ENCODE measurements at regions not wholly inside any gene's neighbourhood (a gene's known extent, or its start where the extent isn't known, plus 50 kb on each side); places are given as distances from the start of the nearest gene placed in this dataset.
"Not testable (repeated sequence)": the region's sequence is repeated elsewhere in the genome, so short reads cannot be mapped to it uniquely, and the experiment has no call there.

GRCh38 chr4:91990726-91991125, 313.0 kb upstream of the GRID2 start:
- Histone ChIP-seq H3K36me3 (no peaks in the 10 kb centered on the region), H3K4me1 (no peaks in the 10 kb centered on the region), H3K27me3 (no peaks in the 10 kb centered on the region), H3K9me3 (no peaks in the 10 kb centered on the region), H3K4me3 (ENCODE audit: low read depth, low read length) (no peak overlapping the region)
- TF ChIP-seq CTCF (IDR thresholded peaks at IDR 0.05; ENCODE audit: low read depth, low read length) = no peak
- no peak for DNase-seq

- TF ChIP-seq CTCF (IDR thresholded peaks at IDR 0.05; ENCODE audit: low read depth, low read length) = no peak
- no peaks in the 10 kb centered on the region for H3K4me1 ChIP-seq
- no peaks in the 10 kb centered on the region for H3K27me3 ChIP-seq
- DNase-seq = no peak
- H3K9me3 ChIP-seq = no peaks in the 10 kb centered on the region
- H3K4me3 ChIP-seq (ENCODE audit: low read depth, low read length) = no peak overlapping the region
- no peaks in the 10 kb centered on the region for H3K36me3 ChIP-seq
Observed at GRCh38 chr4:91997045-91997444, 306.7 kb upstream of the GRID2 start.

GRCh38 chr4:92012899-92013867, 290.6 kb upstream of the GRID2 start:
- DNase-seq = no peak
- Histone ChIP-seq H3K27me3 (no peaks in the 10 kb centered on the region), H3K4me3 (ENCODE audit: low read depth, low read length) (no peak overlapping the region), H3K9me3 (no peaks in the 10 kb centered on the region), H3K4me1 (no peaks in the 10 kb centered on the region), H3K36me3 (no peaks in the 10 kb centered on the region)
- TF ChIP-seq CTCF (IDR thresholded peaks at IDR 0.05; ENCODE audit: low read depth, low read length) = no peak

- no peaks in the 10 kb centered on the region for H3K27me3 ChIP-seq
- TF ChIP-seq CTCF (IDR thresholded peaks at IDR 0.05; ENCODE audit: low read depth, low read length) = no peak
- no peaks in the 10 kb centered on the region for H3K4me1 ChIP-seq
- H3K9me3 ChIP-seq = no peaks in the 10 kb centered on the region
- no peak overlapping the region for H3K4me3 ChIP-seq (ENCODE audit: low read depth, low read length)
- DNase-seq = no peak
- no peaks in the 10 kb centered on the region for H3K36me3 ChIP-seq
Observed at GRCh38 chr4:92014067-92014466, 289.7 kb upstream of the GRID2 start.

GRCh38 chr4:92021203-92021602, 282.6 kb upstream of the GRID2 start:
- H3K9me3 ChIP-seq = no peaks in the 10 kb centered on the region
- no peak overlapping the region for H3K4me3 ChIP-seq (ENCODE audit: low read depth, low read length)
- no peaks in the 10 kb centered on the region for H3K27me3 ChIP-seq
- H3K4me1 ChIP-seq = no peaks in the 10 kb centered on the region
- TF ChIP-seq CTCF (IDR thresholded peaks at IDR 0.05; ENCODE audit: low read depth, low read length) = no peak
- no peak for DNase-seq
- no peaks in the 10 kb centered on the region for H3K36me3 ChIP-seq

GRCh38 chr4:92021788-92022187, 282.0 kb upstream of the GRID2 start:
- no peak for TF ChIP-seq CTCF (IDR thresholded peaks at IDR 0.05; ENCODE audit: low read depth, low read length)
- Histone ChIP-seq H3K4me3 (ENCODE audit: low read depth, low read length) (no peak overlapping the region), H3K9me3 (no peaks in the 10 kb centered on the region), H3K27me3 (no peaks in the 10 kb centered on the region), H3K36me3 (no peaks in the 10 kb centered on the region), H3K4me1 (no peaks in the 10 kb centered on the region)
- DNase-seq = no peak

GRCh38 chr4:92028830-92029229, 274.9 kb upstream of the GRID2 start:
- H3K27me3 ChIP-seq; H3K4me3 ChIP-seq (ENCODE audit: low read depth, low read length); DNase-seq; H3K4me1 ChIP-seq; H3K36me3 ChIP-seq; H3K9me3 ChIP-seq: not testable (repeated sequence)

All from BE2C (cell line).